HCT116 (cell line): ENCODE measurements at regions not wholly inside any gene's neighbourhood (a gene's known extent, or its start where the extent isn't known, plus 50 kb on each side); places are given as distances from the start of the nearest gene placed in this dataset.

Source experiments
- CTCF ChIP-seq, 3 experiments: fragments of 200-600 bp in 1 of 3; sonication (generic) in 1 of 3; IDR thresholded peaks in 2 of 3; conservative IDR thresholded peaks in 1 of 3; 2 replicates each; pipeline ENCODE4 v1.5.1; 2012 to 2017; ENCODE audit warnings: low read depth in 2 of 3, low read length in 2 of 3, antibody characterized with exemption in 1 of 3, borderline replicate concordance in 1 of 3, control low read depth in 1 of 3, mild to moderate bottlenecking in 1 of 3, mixed read lengths in 1 of 3, mixed run types in 1 of 3, moderate library complexity in 1 of 3; ENCODE audit not compliant: insufficient read depth in 1 of 3
- ELF1 ChIP-seq: IDR thresholded peaks from 2 replicates; pipeline ENCODE4 v1.6.1; 2012; ENCODE audit warnings: low read depth, borderline replicate concordance
- FOSL1 ChIP-seq: IDR thresholded peaks from 2 replicates; pipeline ENCODE4 v1.6.1; 2012; ENCODE audit warnings: low read depth
- POLR2A ChIP-seq: IDR thresholded peaks from 2 replicates; pipeline ENCODE4 v1.7.0; 2011; ENCODE audit warnings: borderline replicate concordance; ENCODE audit not compliant: insufficient read depth, insufficient read length; ENCODE audit errors: extremely low read depth
- POLR2AphosphoS5 ChIP-seq: IDR thresholded peaks from 2 replicates; pipeline ENCODE4 v1.6.1; 2011; ENCODE audit warnings: mild to moderate bottlenecking, low read depth, low read length, moderate library complexity
- RAD21 ChIP-seq: IDR thresholded peaks from 2 replicates; pipeline ENCODE4 v1.6.1; 2012; ENCODE audit warnings: low read depth, mild to moderate bottlenecking
- TCF7L2 ChIP-seq: IDR thresholded peaks from 2 replicates; pipeline ENCODE4 v1.7.0; 2011; ENCODE audit warnings: borderline replicate concordance, inconsistent platforms; ENCODE audit not compliant: insufficient read depth, insufficient read length; ENCODE audit errors: extremely low read depth

- TF ChIP-seq FOSL1 (no peak), CTCF (IDR thresholded peaks at IDR 0.05 in 2 of 3, conservative IDR thresholded peaks at IDR 0.05 in 1 of 3; ENCODE audit: borderline replicate concordance in 1 of 3, insufficient read depth in 1 of 3, low read depth in 2 of 3, low read length in 2 of 3) (no peak), POLR2A (no peak), POLR2AphosphoS5 (no peak), ELF1 (no peak), TCF7L2 (no peak), RAD21 (no peak)
Measured at GRCh38 chr11:32307471-32307870, 127.9 kb downstream of the WT1 start.
